ENCODE measurements at regions not wholly inside any gene's neighbourhood (a gene's known extent, or its start where the extent isn't known, plus 50 kb on each side); places are given as distances from the start of the nearest gene placed in this dataset.

- H2BK12ac ChIP-seq (ENCODE audit: low read depth, low read length): no peak overlapping the region
- H3K56ac ChIP-seq (replicated peaks; ENCODE audit: insufficient read length, low read depth, low read length): no peak overlapping the region
- ChIA-PET POLR2A (ENCODE audit: partially characterized antibody) (no interaction called here), CTCF (ENCODE audit: partially characterized antibody) (no interaction called here)
- H2BK120ac ChIP-seq (replicated peaks; ENCODE audit: low read depth, low read length): no peak overlapping the region
- H3K18ac ChIP-seq (ENCODE audit: extremely low read depth, low read length): no peak overlapping the region
- H3K9ac ChIP-seq (replicated peaks in 1 of 4; ENCODE audit: extremely low read depth in 1 of 4, low read depth in 3 of 4, low read length in 3 of 4): no peak overlapping the region
- no peak overlapping the region for H2BK20ac ChIP-seq (ENCODE audit: low read length)
- no peak for FAIRE-seq
- no peak overlapping the region for H2BK5ac ChIP-seq (ENCODE audit: low read depth, low read length)
- no peak overlapping the region for H2BK15ac ChIP-seq (ENCODE audit: low read length)
- H3K4me1 ChIP-seq (replicated peaks in 1 of 4; ENCODE audit: control insufficient read depth in 3 of 4, insufficient read depth in 4 of 4, low read length in 3 of 4): peaks cover 0 to 3% (median 0%) of the 10 kb centered on the region in 4 experiments; a peak in 1 of 7 replicates
- no peaks in the 10 kb centered on the region for H3K79me1 ChIP-seq (ENCODE audit: low read depth, low read length)
- H4K8ac ChIP-seq (ENCODE audit: extremely low read depth, insufficient read depth, low read length): no peak overlapping the region
- no peaks in the 10 kb centered on the region for H3K79me2 ChIP-seq (ENCODE audit: control insufficient read depth in 1 of 2, insufficient read depth in 2 of 2, low read length in 2 of 2)
- H3K36me3 ChIP-seq (ENCODE audit: control insufficient read depth in 2 of 4, insufficient read depth in 4 of 4, low read length in 3 of 4): no peaks in the 10 kb centered on the region
- no peak overlapping the region for H2AFZ ChIP-seq (ENCODE audit: low read length)
- no peak overlapping the region for H3K27ac ChIP-seq (ENCODE audit: low read depth, low read length)
- no peak overlapping the region for H3K4me2 ChIP-seq (ENCODE audit: insufficient read depth in 1 of 2, low read depth in 2 of 2, low read length in 2 of 2)
- no peaks in the 10 kb centered on the region for H4K20me1 ChIP-seq (replicated peaks in 1 of 2; ENCODE audit: control insufficient read depth in 1 of 2, insufficient read depth in 2 of 2, low read length in 2 of 2)
- no peak overlapping the region for H4K5ac ChIP-seq (ENCODE audit: insufficient read length, low read depth, low read length)
- H3K23me2 ChIP-seq (ENCODE audit: low read depth, low read length): no peaks in the 10 kb centered on the region
- TF ChIP-seq CEBPB (IDR thresholded peaks at IDR 0.05; ENCODE audit: low read depth, low read length): no peak
- TF ChIP-seq FOSL1 (IDR thresholded peaks at IDR 0.05; ENCODE audit: insufficient read depth, low read depth, low read length): no peak
- TF ChIP-seq, protein P1, sequence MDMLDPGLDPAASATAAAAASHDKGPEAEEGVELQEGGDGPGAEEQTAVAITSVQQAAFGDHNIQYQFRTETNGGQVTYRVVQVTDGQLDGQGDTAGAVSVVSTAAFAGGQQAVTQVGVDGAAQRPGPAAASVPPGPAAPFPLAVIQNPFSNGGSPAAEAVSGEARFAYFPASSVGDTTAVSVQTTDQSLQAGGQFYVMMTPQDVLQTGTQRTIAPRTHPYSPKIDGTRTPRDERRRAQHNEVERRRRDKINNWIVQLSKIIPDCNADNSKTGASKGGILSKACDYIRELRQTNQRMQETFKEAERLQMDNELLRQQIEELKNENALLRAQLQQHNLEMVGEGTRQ (IDR thresholded peaks at IDR 0.05; ENCODE audit: low read length): no peak
- no peak for TF ChIP-seq RBBP5 (IDR thresholded peaks at IDR 0.05; ENCODE audit: borderline replicate concordance, low read depth, low read length)
- no peak for TF ChIP-seq KDM4A (IDR thresholded peaks at IDR 0.05; ENCODE audit: low read depth, low read length, severe bottlenecking)
- no peak for TF ChIP-seq SIN3A (conservative IDR thresholded peaks at IDR 0.05 in 1 of 2, IDR thresholded peaks at IDR 0.05 in 1 of 2; ENCODE audit: low read depth in 1 of 2, low read length in 2 of 2)
- no peak for TF ChIP-seq SUZ12 (IDR thresholded peaks at IDR 0.05; ENCODE audit: low read length)
- TF ChIP-seq KDM1A (IDR thresholded peaks at IDR 0.05; ENCODE audit: borderline replicate concordance, low read length): no peak
- no peaks in the 10 kb centered on the region for H3K9me3 ChIP-seq (ENCODE audit: insufficient read depth in 2 of 2, low read depth in 1 of 2, low read length in 1 of 2)
- H2AK5ac ChIP-seq (ENCODE audit: low read depth, low read length): no peak overlapping the region
- no peaks in the 10 kb centered on the region; a peak in 1 of 7 replicates for H3K27me3 ChIP-seq (replicated peaks in 1 of 4; ENCODE audit: control insufficient read depth in 3 of 4, extremely low read depth in 1 of 4, insufficient read depth in 3 of 4, low read length in 3 of 4)
- no peak overlapping the region for H3K14ac ChIP-seq (ENCODE audit: insufficient read length)
- H3K23ac ChIP-seq (ENCODE audit: insufficient read length): no peak overlapping the region
- H3K4ac ChIP-seq (replicated peaks; ENCODE audit: insufficient read length, low read depth, low read length): no peak overlapping the region
- DNase-seq (ENCODE audit: low read depth in 1 of 2, low spot score in 2 of 2): no peak
- no peak overlapping the region for H4K91ac ChIP-seq (replicated peaks; ENCODE audit: insufficient read length, low read length)
- no peak overlapping the region for H3K4me3 ChIP-seq (ENCODE audit: extremely low read depth in 1 of 4, insufficient read depth in 2 of 4, low read depth in 3 of 4, low read length in 4 of 4)
These were observed 403.3 kb downstream of the HGF start for GRCh38 chr7:81366546-81366945.
